Activated CD8-positive, alpha-beta T cell treated with anti-CD3 and anti-CD28 coated beads, Interleukin-2, amount 10 ng/mL, durations not matched to agents 7 days and 5 days (primary cell): ENCODE measurements at regions not wholly inside any gene's neighbourhood (a gene's known extent, or its start where the extent isn't known, plus 50 kb on each side); places are given as distances from the start of the nearest gene placed in this dataset.
A peak's percentile ranks its signal among the peaks of the same experiment; 100 is the strongest.
"Not testable (repeated sequence)": the region's sequence is repeated elsewhere in the genome, so short reads cannot be mapped to it uniquely, and the experiment has no call there.

Experiments used
- ATAC-seq: fragments of 150-1000 bp; cut with Tn5 transposase; one replicate; pipeline ENCODE4 v1.10.0; 2021; ENCODE audit warnings: moderate library complexity
- CTCF ChIA-PET: fragments of 350-600 bp; sonication (Branson Sonifier 250); formaldehyde crosslinking; loops from one replicate; lab custom pipeline; 2021; ENCODE audit warnings: antibody characterized with exemption; lab: Charles Lee
- POLR2A ChIA-PET: fragments of 350-600 bp; sonication (Branson Sonifier 250); formaldehyde crosslinking; loops from one replicate; lab custom pipeline; 2021; ENCODE audit warnings: antibody characterized with exemption; lab: Charles Lee
- DNase-seq: peaks from one replicate; pipeline ENCODE4 v3.0.0-alpha.2; 2020
- H3K27ac Mint-ChIP-seq: one replicate; pipeline ENCODE4 v1.8.0; 2021; ENCODE audit warnings: mild to moderate bottlenecking, mixed read lengths
- H3K27me3 Mint-ChIP-seq: one replicate; pipeline ENCODE4 v1.8.0; 2021; ENCODE audit warnings: low read depth, mixed read lengths
- H3K36me3 Mint-ChIP-seq: one replicate; pipeline ENCODE4 v1.8.0; 2021; ENCODE audit warnings: low read depth, mixed read lengths
- H3K4me1 Mint-ChIP-seq: one replicate; pipeline ENCODE4 v1.8.0; 2021; ENCODE audit warnings: low read depth, mixed read lengths
- H3K4me3 Mint-ChIP-seq: one replicate; pipeline ENCODE4 v1.8.0; 2021; ENCODE audit warnings: mild to moderate bottlenecking, mixed read lengths
- H3K9me3 Mint-ChIP-seq: one replicate; pipeline ENCODE4 v1.8.0; 2022; ENCODE audit warnings: mixed read lengths; ENCODE audit not compliant: insufficient read depth

DNA sequence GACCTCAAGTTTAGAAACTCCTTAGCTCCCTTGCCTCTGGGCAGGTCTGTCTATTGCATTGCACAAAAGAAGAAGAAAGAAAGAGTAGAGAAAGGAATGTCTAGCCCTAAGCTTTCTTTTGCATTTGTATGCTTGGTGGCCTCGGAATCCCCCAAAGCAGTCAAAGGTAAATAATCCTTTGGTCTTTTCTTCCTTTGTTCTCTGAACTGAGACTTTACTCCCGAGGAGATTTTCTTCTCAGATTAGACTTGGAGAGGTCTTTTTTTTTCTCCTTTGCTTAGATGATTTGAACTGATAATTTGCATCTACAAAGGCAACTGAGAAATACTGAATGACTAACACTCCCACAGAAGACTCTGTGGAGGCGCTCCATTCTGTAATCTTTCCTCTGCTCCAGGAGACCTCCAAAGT, 93.2 kb downstream of the AKR1D1 start:
- ATAC-seq: no peak
- Mint-ChIP-seq H3K27me3 (peaks cover 3% of the 10 kb centered on the region), H3K4me1 (peaks cover 38% of the 10 kb centered on the region), H3K9me3 (peaks cover 7% of the 10 kb centered on the region), H3K36me3 (peaks cover 10% of the 10 kb centered on the region), H3K27ac (peak overlapping the region; percentile 3), H3K4me3 (no peak overlapping the region)
- ChIA-PET POLR2A (no interaction called here), CTCF (no interaction called here)
- DNase-seq: no peak

DNA sequence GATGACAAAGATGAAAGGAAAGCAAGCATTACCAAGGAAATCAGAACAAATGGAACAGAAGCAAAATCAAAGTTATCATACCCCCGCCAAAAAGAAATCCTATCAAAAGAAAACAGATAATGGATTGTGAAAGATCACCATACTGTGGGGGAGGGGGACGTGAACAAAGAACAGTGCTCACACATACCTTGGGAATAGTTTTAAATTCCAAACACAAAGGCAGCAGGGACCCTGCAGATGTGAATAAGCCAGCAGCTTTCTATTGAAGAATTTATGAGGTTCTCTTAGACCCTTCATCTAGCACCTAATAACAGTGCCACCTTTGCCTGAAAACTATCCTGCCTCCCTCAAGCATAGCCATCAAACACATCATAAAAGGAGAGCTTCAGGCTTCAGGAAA, 94.0 kb downstream of the AKR1D1 start:
- no peaks in the 10 kb centered on the region for H3K9me3 Mint-ChIP-seq
- no peak overlapping the region for H3K27ac Mint-ChIP-seq
- CTCF ChIA-PET: interaction anchor here (1.4 to 2.5 kb wide), 2 partner anchors 9 to 568 kb away, joined by 6 to 14 read pairs; no protein-coding TSS in a partner anchor
- POLR2A ChIA-PET: no interaction called here
- peaks cover 38% of the 10 kb centered on the region for H3K4me1 Mint-ChIP-seq
- peaks cover 5% of the 10 kb centered on the region for H3K36me3 Mint-ChIP-seq
- H3K27me3 Mint-ChIP-seq: peaks cover 5% of the 10 kb centered on the region
- DNase-seq (no peak), ATAC-seq (no peak)
- no peak overlapping the region for H3K4me3 Mint-ChIP-seq

DNA sequence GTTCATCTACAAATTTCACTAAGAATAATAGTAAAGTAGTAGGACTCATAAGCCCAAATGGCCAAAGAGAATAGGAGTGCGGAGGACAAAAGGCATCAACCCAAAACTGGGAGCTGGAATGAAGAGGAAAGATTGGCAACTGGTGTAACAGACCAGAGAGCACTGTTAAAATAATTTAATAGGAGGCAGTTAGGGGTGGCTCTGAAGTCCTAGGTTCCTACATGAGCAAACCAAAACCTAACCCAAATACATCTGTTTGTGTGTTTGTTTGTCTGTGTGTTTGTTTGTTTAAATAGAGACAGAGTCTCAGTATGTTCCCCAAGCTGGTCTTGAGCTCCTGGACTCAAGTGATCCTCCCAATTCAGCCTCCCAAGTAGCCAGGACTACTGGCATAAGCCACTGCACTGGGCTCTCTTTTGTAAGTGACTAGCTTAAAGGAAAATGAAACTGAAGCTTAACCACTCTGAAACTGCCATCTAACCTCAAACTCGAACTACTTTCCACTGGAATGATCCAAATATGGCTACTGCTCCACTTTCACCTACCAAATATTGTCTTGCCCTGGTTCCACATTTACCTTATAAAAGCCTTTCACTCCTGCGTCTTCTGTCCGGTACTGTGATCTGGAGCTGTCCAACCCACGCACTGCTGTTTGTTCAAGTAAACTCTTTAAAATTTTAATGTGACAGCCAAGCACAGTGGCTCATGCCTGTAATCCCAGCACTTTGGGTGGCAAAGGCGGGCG, 94.9 kb downstream of the AKR1D1 start:
- Mint-ChIP-seq H3K4me3 (peak overlapping the region; percentile 4), H3K36me3 (peaks cover 4% of the 10 kb centered on the region), H3K27ac (peak overlapping the region; percentile 41), H3K4me1 (peaks cover 38% of the 10 kb centered on the region), H3K9me3 (no peaks in the 10 kb centered on the region), H3K27me3 (peaks cover 5% of the 10 kb centered on the region)
- DNase-seq: peak; percentile 31
- POLR2A ChIA-PET: interaction anchor here (0.6 kb wide), 1 partner anchor 23 kb away, joined by 3 read pairs; no protein-coding TSS in a partner anchor
- CTCF ChIA-PET: interaction anchor here (0.7 to 2.5 kb wide), 4 partner anchors 10 to 567 kb away, joined by 3 to 14 read pairs (median 4); no protein-coding TSS in a partner anchor
- peak; percentile 86 for ATAC-seq

DNA sequence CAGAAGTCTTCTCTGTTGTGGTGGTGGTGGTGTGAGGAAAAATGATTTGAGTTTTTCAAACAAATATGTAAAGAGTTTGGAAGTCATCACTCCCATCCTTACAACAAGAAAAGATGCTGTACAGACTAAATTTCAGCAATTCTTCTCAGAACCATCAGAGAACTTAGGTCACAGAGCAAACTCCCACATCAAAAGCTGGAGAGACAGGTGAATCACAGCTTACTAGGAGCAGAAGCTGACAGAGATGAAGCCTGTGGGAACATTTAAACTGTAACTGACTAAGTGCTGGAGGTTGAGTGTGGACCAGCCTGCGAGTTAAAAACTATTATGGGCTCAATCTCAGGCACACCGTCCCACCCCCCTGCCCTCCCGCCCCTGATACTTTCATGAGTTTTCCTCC, 97.3 kb downstream of the AKR1D1 start:
- POLR2A ChIA-PET: no interaction called here
- Mint-ChIP-seq H3K9me3 (no peaks in the 10 kb centered on the region), H3K36me3 (peaks cover 4% of the 10 kb centered on the region), H3K27me3 (peaks cover 7% of the 10 kb centered on the region), H3K4me3 (no peak overlapping the region), H3K27ac (no peak overlapping the region), H3K4me1 (peaks cover 38% of the 10 kb centered on the region)
- ATAC-seq: peak; percentile 32
- CTCF ChIA-PET: interaction anchor here (1.2 kb wide), 1 partner anchor 12 kb away, joined by 5 read pairs; no protein-coding TSS in a partner anchor
- no peak for DNase-seq

DNA sequence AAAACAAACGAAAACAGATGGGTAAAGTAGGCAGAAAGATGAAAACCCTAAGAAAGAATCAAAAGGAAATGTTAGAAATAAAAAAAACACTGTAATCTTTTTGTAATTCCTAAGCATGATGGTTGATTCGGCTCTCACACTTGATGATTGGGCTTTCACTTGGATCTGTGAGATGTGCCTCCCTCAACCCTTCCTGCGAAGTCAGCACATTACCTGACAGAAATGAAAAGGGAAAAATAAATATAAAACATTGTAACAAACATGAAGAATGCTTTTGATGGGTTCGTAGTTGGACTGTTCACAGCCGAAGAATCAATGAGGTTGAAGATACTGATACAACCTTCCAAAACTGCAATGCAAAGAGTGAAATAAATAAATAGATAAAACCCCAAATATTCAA, 99.8 kb downstream of the AKR1D1 start:
- CTCF ChIA-PET: no interaction called here
- POLR2A ChIA-PET: no interaction called here
- Mint-ChIP-seq H3K4me1 (peaks cover 19% of the 10 kb centered on the region), H3K27ac (no peak overlapping the region), H3K36me3 (no peaks in the 10 kb centered on the region), H3K9me3 (no peaks in the 10 kb centered on the region), H3K27me3 (peaks cover 8% of the 10 kb centered on the region), H3K4me3 (no peak overlapping the region)
- no peak for ATAC-seq
- DNase-seq: no peak

DNA sequence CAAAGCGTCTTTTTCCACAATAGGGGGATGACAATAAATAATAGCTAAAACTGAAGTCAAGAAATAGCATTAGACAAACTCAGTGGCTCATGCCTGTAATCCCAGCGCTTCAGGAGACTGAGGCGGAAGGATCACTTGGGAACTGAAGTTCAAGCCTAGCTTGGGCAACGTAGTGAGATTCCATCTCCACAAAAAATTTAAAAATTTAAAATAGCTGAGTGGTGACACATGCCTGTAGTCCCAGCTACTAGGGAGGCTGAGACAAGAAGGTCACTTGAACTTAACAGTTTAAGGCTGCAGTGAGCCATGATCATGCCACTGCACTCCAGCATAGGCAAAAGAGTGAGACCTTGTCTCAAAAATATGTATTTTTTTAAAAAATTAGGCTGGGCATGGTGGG, 107.9 kb downstream of the AKR1D1 start:
- no peaks in the 10 kb centered on the region for H3K27me3 Mint-ChIP-seq
- ChIA-PET CTCF (no interaction called here), POLR2A (no interaction called here)
- no peak overlapping the region for H3K27ac Mint-ChIP-seq
- no peaks in the 10 kb centered on the region for H3K36me3 Mint-ChIP-seq
- ATAC-seq: no peak
- H3K9me3 Mint-ChIP-seq: peaks cover 11% of the 10 kb centered on the region
- no peaks in the 10 kb centered on the region for H3K4me1 Mint-ChIP-seq
- no peak for DNase-seq
- no peak overlapping the region for H3K4me3 Mint-ChIP-seq

DNA sequence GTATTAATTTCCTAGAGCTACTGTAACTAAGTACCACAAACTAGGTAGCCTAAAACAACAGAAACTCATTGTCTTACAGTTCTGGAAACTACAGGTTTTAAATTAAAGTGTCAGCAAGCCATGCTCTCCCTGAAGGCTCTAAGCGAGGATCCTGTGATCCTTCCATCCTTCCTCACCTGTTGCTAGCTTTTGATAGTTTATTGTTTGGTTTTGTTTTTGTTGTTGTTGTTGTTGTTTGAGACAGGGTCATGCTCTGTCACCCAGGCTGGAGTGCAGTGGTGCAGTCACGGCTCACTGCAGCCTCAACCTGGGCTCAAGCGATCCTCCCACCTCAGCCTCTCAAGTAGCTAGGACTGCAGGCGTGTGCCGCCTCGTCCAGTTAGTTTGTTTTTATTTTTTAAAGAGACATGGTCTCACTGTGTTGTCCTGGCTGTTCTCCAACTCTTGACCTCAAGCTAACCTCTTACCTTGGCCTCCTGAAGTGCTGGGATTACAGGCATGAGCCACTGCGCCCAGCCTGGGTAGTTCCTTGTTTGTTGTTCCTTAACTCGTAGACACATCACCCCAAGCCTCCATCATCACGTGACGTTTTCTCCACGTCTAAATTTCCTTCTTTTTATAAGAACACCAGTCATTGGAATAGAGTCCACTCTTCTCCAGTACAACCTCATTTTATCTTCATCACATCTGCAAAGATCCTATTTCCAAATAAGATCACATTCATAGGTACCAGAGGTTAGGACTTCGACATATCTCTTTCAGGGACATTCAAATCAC, 109.1 kb downstream of the AKR1D1 start:
- H3K9me3 Mint-ChIP-seq: peaks cover 11% of the 10 kb centered on the region
- POLR2A ChIA-PET: no interaction called here
- H3K27ac Mint-ChIP-seq: no peak overlapping the region
- no peak for DNase-seq
- CTCF ChIA-PET: no interaction called here
- no peak for ATAC-seq
- no peaks in the 10 kb centered on the region for H3K36me3 Mint-ChIP-seq
- no peak overlapping the region for H3K4me3 Mint-ChIP-seq
- no peaks in the 10 kb centered on the region for H3K4me1 Mint-ChIP-seq
- no peaks in the 10 kb centered on the region for H3K27me3 Mint-ChIP-seq

DNA sequence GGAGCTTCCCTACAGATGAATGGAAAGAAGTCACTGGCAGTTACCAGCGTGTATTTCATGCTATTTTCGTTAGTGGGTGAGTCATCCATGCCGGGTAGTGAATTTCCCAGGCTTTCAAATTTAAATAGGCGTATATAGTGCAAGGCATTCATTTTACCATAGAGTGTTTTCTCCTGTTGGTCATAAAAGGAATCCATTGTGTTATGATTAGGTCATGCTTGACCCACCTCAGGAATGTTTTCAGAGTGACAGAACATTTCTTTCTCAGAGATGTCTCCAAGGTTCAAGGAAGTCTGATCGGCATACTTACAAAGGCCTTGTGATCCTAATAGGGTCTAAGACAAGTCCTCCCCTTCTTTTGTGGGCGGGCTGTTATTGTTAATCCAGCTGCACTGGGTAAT, 110.7 kb downstream of the AKR1D1 start:
- Mint-ChIP-seq H3K4me3 (no peak overlapping the region), H3K9me3 (peaks cover 11% of the 10 kb centered on the region), H3K4me1 (no peaks in the 10 kb centered on the region), H3K27ac (no peak overlapping the region), H3K36me3 (no peaks in the 10 kb centered on the region), H3K27me3 (no peaks in the 10 kb centered on the region)
- ChIA-PET CTCF (no interaction called here), POLR2A (no interaction called here)
- no peak for DNase-seq
- ATAC-seq: no peak

DNA sequence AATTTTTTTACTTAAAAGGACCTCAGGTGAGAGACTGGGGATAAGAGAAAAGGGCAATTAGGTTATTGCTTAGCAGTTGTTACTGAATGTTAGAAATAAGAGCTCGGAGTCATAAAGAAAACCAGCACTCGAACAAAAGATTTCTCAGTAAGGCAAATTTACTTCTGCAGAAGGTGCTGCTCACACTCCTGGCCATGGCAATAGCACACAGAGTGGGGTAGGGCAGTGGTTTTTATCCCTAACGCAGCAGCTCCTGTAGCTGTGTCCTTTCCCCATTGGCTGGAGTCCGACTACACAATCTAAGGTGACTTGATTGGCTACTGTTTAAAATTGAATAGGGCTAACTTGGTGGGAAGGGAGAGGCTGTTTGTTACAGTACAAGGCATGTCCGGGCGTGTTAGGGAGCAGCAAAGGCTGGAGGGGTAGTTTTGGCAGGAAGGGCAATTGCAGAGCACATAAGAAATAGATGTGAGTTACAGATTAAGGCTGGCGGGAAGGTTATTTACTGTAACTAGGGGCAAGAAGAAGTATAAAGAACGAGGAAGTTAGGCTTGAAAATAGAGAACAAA, 112.1 kb downstream of the AKR1D1 start:
- H3K27me3 Mint-ChIP-seq: no peaks in the 10 kb centered on the region
- H3K4me1 Mint-ChIP-seq: no peaks in the 10 kb centered on the region
- CTCF ChIA-PET: no interaction called here
- H3K27ac Mint-ChIP-seq: no peak overlapping the region
- ATAC-seq: no peak
- H3K9me3 Mint-ChIP-seq: peaks cover 11% of the 10 kb centered on the region
- H3K4me3 Mint-ChIP-seq: no peak overlapping the region
- POLR2A ChIA-PET: no interaction called here
- no peak for DNase-seq
- no peaks in the 10 kb centered on the region for H3K36me3 Mint-ChIP-seq

DNA sequence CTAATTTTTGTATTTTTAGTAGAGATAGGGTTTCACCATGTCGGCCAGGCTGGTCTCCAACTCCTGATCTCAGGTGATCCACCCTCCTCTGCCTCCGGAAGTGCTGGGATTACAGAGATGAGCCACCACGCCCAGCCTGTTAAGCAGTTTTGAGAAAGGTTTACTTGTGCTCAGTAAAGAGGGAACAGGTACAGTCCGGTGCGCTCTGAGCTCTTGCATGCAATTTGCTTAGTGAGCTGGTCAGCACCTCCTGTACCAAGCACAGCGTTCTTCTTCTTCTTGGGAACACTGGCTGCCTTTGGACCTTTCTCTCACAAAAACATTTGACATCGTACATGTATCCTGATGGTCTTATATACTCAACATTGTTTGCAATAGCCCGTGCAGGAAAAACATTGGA, 118.3 kb downstream of the AKR1D1 start:
- CTCF ChIA-PET: no interaction called here
- POLR2A ChIA-PET: no interaction called here
- no peaks in the 10 kb centered on the region for H3K27me3 Mint-ChIP-seq
- no peaks in the 10 kb centered on the region for H3K36me3 Mint-ChIP-seq
- no peaks in the 10 kb centered on the region for H3K9me3 Mint-ChIP-seq
- no peak overlapping the region for H3K27ac Mint-ChIP-seq
- no peaks in the 10 kb centered on the region for H3K4me1 Mint-ChIP-seq
- ATAC-seq (no peak), DNase-seq (no peak)
- no peak overlapping the region for H3K4me3 Mint-ChIP-seq

DNA sequence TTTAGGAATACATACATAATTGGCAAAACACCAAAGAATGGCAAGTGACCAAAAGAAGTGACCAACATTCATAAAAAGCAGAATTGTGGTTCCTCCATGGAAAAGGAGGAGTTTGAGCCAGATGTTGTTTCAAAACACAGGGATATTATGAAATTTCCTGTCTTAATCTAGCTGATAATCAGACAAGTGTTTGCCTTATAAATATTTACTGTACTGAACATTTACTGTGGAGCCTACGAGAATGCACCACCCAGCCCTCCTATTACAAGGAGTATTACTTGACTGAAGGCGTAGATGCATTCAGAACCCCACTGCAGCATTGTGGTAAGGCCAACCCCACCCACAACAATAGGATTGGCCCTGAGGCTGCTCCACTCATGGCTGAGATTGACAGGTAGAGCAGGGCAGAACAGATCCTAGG, 118.9 kb downstream of the AKR1D1 start:
- H3K4me3 Mint-ChIP-seq: no peak overlapping the region
- ATAC-seq (no peak), DNase-seq (no peak)
- no peaks in the 10 kb centered on the region for H3K4me1 Mint-ChIP-seq
- CTCF ChIA-PET: no interaction called here
- H3K36me3 Mint-ChIP-seq: no peaks in the 10 kb centered on the region
- no peaks in the 10 kb centered on the region for H3K27me3 Mint-ChIP-seq
- H3K27ac Mint-ChIP-seq: no peak overlapping the region
- H3K9me3 Mint-ChIP-seq: no peaks in the 10 kb centered on the region
- POLR2A ChIA-PET: no interaction called here

DNA sequence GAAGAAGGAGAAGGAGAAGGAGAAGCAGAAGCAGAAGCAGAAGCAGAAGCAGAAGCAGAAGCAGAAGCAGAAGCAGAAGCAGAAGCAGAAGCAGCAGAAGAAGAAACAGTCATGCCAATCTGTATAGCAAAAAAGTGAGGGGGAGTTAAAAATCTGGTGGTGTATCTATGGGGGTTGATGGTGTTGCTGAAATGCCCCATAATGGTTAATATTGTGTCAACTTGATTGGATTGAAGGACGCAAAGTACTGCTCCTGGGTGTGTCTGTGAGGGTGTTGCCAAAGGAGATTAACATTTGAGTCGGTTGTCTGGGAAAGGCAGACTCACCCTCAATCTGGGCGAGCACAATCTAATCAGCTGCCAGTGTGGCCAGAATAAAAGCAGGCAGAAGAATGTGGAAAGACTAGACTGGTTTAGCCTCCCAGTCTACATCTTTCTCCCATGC, 120.3 kb downstream of the AKR1D1 start:
- ATAC-seq, H3K9me3 Mint-ChIP-seq, H3K4me1 Mint-ChIP-seq, POLR2A ChIA-PET, DNase-seq, H3K27me3 Mint-ChIP-seq, H3K36me3 Mint-ChIP-seq, CTCF ChIA-PET, H3K4me3 Mint-ChIP-seq, H3K27ac Mint-ChIP-seq: not testable (repeated sequence)
